ENCODE measurements at regions not wholly inside any gene's neighbourhood (a gene's known extent, or its start where the extent isn't known, plus 50 kb on each side); places are given as distances from the start of the nearest gene placed in this dataset.

DNA sequence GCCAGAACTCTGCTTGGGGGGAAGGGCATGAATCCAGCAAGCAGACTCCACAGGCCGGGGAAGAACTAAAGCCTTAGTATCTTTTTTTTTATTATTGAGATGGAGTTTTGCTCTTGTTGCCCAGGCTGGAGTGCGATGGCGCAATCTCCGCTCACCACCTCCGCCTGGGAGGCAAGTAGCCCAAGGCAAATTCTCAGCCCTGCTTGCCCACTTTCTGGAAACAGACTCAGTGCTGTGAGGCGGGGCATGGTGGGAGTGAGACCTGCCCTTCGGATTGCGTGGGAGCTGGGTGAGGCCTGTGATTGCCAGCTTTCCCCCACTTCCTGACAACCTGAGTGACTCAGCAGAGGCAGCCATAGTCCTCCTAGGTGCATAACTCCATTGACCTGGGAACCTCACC is 348.8 kb downstream of the GASK1B start:
- ATAC-seq (ENCODE audit: poor library complexity) (no peak), DNase-seq (no peak)
- H3K27me3 Mint-ChIP-seq: no peaks in the 10 kb centered on the region
- no peaks in the 10 kb centered on the region for H3K27me3 ChIP-seq (ENCODE audit: control insufficient read depth in 1 of 2, insufficient read depth in 2 of 2, low read length in 2 of 2)
- CTCF ChIA-PET: no interaction called here
- no peaks in the 10 kb centered on the region for H3K4me1 Mint-ChIP-seq (ENCODE audit: low read depth)
- no peak for TF ChIP-seq CTCF (IDR thresholded peaks at IDR 0.05)
- no peak overlapping the region for H3K4me3 Mint-ChIP-seq
- peaks cover 15% of the 10 kb centered on the region for H3K9me3 Mint-ChIP-seq
- POLR2A ChIA-PET: no interaction called here
- no peak overlapping the region for H3K27ac Mint-ChIP-seq
- H3K27ac ChIP-seq (ENCODE audit: low read depth in 1 of 2, low read length in 2 of 2): no peak overlapping the region
- no peaks in the 10 kb centered on the region for H3K4me1 ChIP-seq (ENCODE audit: insufficient read depth, low read length)
- H3K4me3 ChIP-seq (ENCODE audit: low read length): no peak overlapping the region
- intact Hi-C loops (cut with DNase I, micrococcal nuclease): no loop called here
- no peaks in the 10 kb centered on the region for H3K36me3 ChIP-seq (ENCODE audit: insufficient read depth, low read length)
- peaks cover 0 to 36% of the 10 kb centered on the region in 2 experiments for H3K9me3 ChIP-seq (ENCODE audit: control insufficient read depth in 1 of 2, insufficient read depth in 1 of 2, low read length in 2 of 2)
- no peaks in the 10 kb centered on the region for H3K36me3 Mint-ChIP-seq (ENCODE audit: low read depth)

DNA sequence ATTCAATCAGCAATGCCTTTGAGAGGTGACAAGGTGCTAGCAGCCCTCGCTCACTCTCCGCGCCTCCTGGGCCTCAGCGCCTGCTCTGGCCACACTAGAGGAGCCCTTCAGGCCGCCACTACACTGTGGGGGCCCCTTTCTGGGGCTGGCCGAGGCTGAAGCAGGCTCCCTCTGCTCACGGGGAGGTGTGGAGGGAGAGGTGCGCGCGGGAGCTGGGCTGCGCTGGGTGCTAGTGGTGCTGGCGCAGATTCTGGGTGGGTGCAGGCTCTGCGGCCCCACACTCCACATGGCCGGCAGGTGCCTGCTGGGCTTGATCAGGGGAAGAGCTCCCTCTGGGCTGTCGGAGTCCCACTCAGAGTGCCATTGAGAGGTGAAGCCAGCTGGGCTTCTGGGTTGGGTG is 351.0 kb downstream of the GASK1B start:
- TF ChIP-seq CTCF (IDR thresholded peaks at IDR 0.05): no peak
- POLR2A ChIA-PET: no interaction called here
- H3K27ac Mint-ChIP-seq: no peak overlapping the region
- Histone ChIP-seq H3K27ac (ENCODE audit: low read depth in 1 of 2, low read length in 2 of 2) (no peak overlapping the region), H3K4me1 (ENCODE audit: insufficient read depth, low read length) (no peaks in the 10 kb centered on the region), H3K36me3 (ENCODE audit: insufficient read depth, low read length) (no peaks in the 10 kb centered on the region), H3K27me3 (ENCODE audit: control insufficient read depth in 1 of 2, insufficient read depth in 2 of 2, low read length in 2 of 2) (no peaks in the 10 kb centered on the region), H3K9me3 (ENCODE audit: control insufficient read depth in 1 of 2, insufficient read depth in 1 of 2, low read length in 2 of 2) (peaks cover 0 to 40% of the 10 kb centered on the region in 2 experiments), H3K4me3 (ENCODE audit: low read length) (no peak overlapping the region)
- H3K4me1 Mint-ChIP-seq (ENCODE audit: low read depth): no peaks in the 10 kb centered on the region
- no peak overlapping the region for H3K4me3 Mint-ChIP-seq
- no peaks in the 10 kb centered on the region for H3K27me3 Mint-ChIP-seq
- DNase-seq: no peak
- intact Hi-C loops (cut with DNase I, micrococcal nuclease): no loop called here
- peaks cover 2% of the 10 kb centered on the region for H3K9me3 Mint-ChIP-seq
- CTCF ChIA-PET: no interaction called here
- no peak for ATAC-seq (ENCODE audit: poor library complexity)
- H3K36me3 Mint-ChIP-seq (ENCODE audit: low read depth): no peaks in the 10 kb centered on the region

GRCh38 chr4:157819693-157820464 is 352.9 kb downstream of the GASK1B start:
- ChIA-PET CTCF (no interaction called here), POLR2A (no interaction called here)
- Histone ChIP-seq H3K27me3 (ENCODE audit: control insufficient read depth in 1 of 2, insufficient read depth in 2 of 2, low read length in 2 of 2) (no peaks in the 10 kb centered on the region), H3K4me1 (ENCODE audit: insufficient read depth, low read length) (no peaks in the 10 kb centered on the region), H3K27ac (ENCODE audit: low read depth in 1 of 2, low read length in 2 of 2) (no peak overlapping the region), H3K36me3 (ENCODE audit: insufficient read depth, low read length) (no peaks in the 10 kb centered on the region), H3K4me3 (ENCODE audit: low read length) (no peak overlapping the region), H3K9me3 (ENCODE audit: control insufficient read depth in 1 of 2, insufficient read depth in 1 of 2, low read length in 2 of 2) (peaks cover 0 to 35% of the 10 kb centered on the region in 2 experiments)
- DNase-seq (no peak), ATAC-seq (ENCODE audit: poor library complexity) (no peak)
- Mint-ChIP-seq H3K36me3 (ENCODE audit: low read depth) (no peaks in the 10 kb centered on the region), H3K27ac (no peak overlapping the region), H3K27me3 (no peaks in the 10 kb centered on the region), H3K9me3 (no peaks in the 10 kb centered on the region), H3K4me1 (ENCODE audit: low read depth) (no peaks in the 10 kb centered on the region), H3K4me3 (no peak overlapping the region)
- TF ChIP-seq CTCF (IDR thresholded peaks at IDR 0.05): no peak
- intact Hi-C loops (cut with DNase I, micrococcal nuclease): no loop called here
